ENCODE measurements at regions not wholly inside any gene's neighbourhood (a gene's known extent, or its start where the extent isn't known, plus 50 kb on each side); places are given as distances from the start of the nearest gene placed in this dataset.

GRCh38 chr5:33114361-33114760 is 326.4 kb upstream of the TARS1 start:
- H3K36me3 ChIP-seq, result no peaks in the 10 kb centered on the region
- H3K27ac ChIP-seq, result no peak overlapping the region
- H3K27me3 ChIP-seq (replicated peaks; ENCODE audit: insufficient read depth), result no peaks in the 10 kb centered on the region
- WGBS, result 96% methylated on average over 3 of the region's 3 CpGs
- DNase-seq (ENCODE audit: low spot score), result no peak
- H3K9me3 ChIP-seq, result no peaks in the 10 kb centered on the region
- no peak overlapping the region for H3K4me3 ChIP-seq
- intact Hi-C loops (cut with DNase I), result no loop called here
- no peaks in the 10 kb centered on the region for H3K4me1 ChIP-seq (replicated peaks)
- TF ChIP-seq POLR2A (IDR thresholded peaks at IDR 0.05) (no peak), POLR2AphosphoS5 (IDR thresholded peaks at IDR 0.05) (no peak)
- TF ChIP-seq, protein P1, sequence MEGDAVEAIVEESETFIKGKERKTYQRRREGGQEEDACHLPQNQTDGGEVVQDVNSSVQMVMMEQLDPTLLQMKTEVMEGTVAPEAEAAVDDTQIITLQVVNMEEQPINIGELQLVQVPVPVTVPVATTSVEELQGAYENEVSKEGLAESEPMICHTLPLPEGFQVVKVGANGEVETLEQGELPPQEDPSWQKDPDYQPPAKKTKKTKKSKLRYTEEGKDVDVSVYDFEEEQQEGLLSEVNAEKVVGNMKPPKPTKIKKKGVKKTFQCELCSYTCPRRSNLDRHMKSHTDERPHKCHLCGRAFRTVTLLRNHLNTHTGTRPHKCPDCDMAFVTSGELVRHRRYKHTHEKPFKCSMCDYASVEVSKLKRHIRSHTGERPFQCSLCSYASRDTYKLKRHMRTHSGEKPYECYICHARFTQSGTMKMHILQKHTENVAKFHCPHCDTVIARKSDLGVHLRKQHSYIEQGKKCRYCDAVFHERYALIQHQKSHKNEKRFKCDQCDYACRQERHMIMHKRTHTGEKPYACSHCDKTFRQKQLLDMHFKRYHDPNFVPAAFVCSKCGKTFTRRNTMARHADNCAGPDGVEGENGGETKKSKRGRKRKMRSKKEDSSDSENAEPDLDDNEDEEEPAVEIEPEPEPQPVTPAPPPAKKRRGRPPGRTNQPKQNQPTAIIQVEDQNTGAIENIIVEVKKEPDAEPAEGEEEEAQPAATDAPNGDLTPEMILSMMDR (IDR thresholded peaks at IDR 0.05), result no peak

DNA sequence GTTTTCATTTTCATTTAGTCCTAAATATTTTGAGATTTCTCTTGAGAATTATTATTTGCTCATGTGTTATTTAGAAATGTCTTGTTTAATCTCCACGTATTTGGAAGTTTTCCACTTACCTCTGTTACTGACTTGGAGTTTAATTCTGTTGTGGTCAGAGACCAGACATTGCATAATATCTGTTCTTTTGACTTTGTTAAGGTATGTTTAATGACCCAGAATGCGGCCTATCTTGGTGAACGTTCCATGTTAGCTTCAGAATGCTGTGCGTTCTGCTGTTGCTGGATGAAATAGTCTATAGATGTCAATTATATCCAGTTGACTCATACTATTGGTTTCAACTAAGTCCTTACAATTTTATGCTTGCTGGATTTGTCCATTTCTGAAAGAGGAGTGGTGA is 325.3 kb upstream of the TARS1 start:
- DNase-seq (ENCODE audit: low spot score), result no peak
- H3K4me3 ChIP-seq, result no peak overlapping the region
- no peaks in the 10 kb centered on the region for H3K4me1 ChIP-seq (replicated peaks)
- no peaks in the 10 kb centered on the region for H3K36me3 ChIP-seq
- no peaks in the 10 kb centered on the region for H3K9me3 ChIP-seq
- no peak overlapping the region for H3K27ac ChIP-seq
- 89% methylated on average over 4 of the region's 4 CpGs for WGBS
- TF ChIP-seq, protein P1 (IDR thresholded peaks at IDR 0.05), result no peak
- TF ChIP-seq POLR2A (IDR thresholded peaks at IDR 0.05) (no peak), POLR2AphosphoS5 (IDR thresholded peaks at IDR 0.05) (no peak)
- no peaks in the 10 kb centered on the region for H3K27me3 ChIP-seq (replicated peaks; ENCODE audit: insufficient read depth)
- intact Hi-C loops (cut with DNase I), result no loop called here

- Histone ChIP-seq H3K4me3 (no peak overlapping the region), H3K36me3 (no peaks in the 10 kb centered on the region), H3K27ac (no peak overlapping the region), H3K27me3 (replicated peaks; ENCODE audit: insufficient read depth) (no peaks in the 10 kb centered on the region), H3K4me1 (replicated peaks) (no peaks in the 10 kb centered on the region), H3K9me3 (no peaks in the 10 kb centered on the region)
- DNase-seq (ENCODE audit: low spot score), result no peak
- TF ChIP-seq POLR2A (IDR thresholded peaks at IDR 0.05), result no peak
- no peak for TF ChIP-seq POLR2AphosphoS5 (IDR thresholded peaks at IDR 0.05)
- TF ChIP-seq, protein P1 (IDR thresholded peaks at IDR 0.05), result no peak
- intact Hi-C loops (cut with DNase I), result no loop called here
- 75% methylated on average over 1 of the region's 1 CpG for WGBS
Measured at GRCh38 chr5:33118761-33119415, 321.9 kb upstream of the TARS1 start.

DNA sequence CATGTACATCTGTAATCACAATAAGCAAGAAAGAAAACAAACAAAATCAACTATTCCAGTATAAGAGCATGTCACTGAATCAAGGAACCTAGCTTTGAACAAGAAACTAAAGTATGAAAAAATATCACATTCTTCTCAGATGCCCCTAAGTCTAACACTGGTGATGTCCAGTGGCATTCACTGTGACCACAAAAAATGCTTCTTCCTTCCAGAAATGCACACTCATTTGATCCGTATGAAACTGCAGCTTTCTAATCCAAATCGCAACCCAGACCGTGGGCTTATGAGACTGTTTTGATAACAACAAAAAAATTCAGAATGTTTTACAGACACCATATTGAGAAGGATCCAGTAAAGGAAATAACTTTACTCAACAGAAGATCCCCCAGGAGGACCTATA is 320.1 kb upstream of the TARS1 start:
- Histone ChIP-seq H3K27ac (no peak overlapping the region), H3K4me1 (replicated peaks) (no peaks in the 10 kb centered on the region), H3K27me3 (replicated peaks; ENCODE audit: insufficient read depth) (no peaks in the 10 kb centered on the region), H3K4me3 (no peak overlapping the region), H3K36me3 (no peaks in the 10 kb centered on the region), H3K9me3 (no peaks in the 10 kb centered on the region)
- no peak for DNase-seq (ENCODE audit: low spot score)
- 87% methylated on average over 3 of the region's 3 CpGs for WGBS
- intact Hi-C loops (cut with DNase I), result no loop called here
- TF ChIP-seq POLR2AphosphoS5 (IDR thresholded peaks at IDR 0.05) (no peak), POLR2A (IDR thresholded peaks at IDR 0.05) (no peak)
- TF ChIP-seq, protein P1 (IDR thresholded peaks at IDR 0.05), result no peak

DNA sequence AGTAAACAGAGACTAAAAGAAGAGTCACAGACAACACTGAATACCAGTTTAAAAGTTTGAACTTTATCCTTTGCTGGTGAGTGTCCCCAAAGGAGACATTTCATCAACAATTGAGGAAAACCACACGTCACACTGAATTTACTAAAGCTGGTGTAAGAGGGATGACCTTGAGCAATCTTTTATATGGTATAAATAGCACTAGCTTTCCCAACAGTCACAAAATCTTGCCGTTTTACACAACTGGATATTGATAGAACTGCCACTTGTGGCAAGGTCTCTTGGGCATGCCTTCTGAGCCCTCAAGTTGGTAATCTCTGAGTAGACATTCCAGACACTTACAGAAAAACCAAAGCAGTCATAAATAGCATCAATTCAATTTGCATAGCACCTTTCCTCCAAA is 311.5 kb upstream of the TARS1 start:
- H3K27me3 ChIP-seq (replicated peaks; ENCODE audit: insufficient read depth), result no peaks in the 10 kb centered on the region
- no peaks in the 10 kb centered on the region for H3K4me1 ChIP-seq (replicated peaks)
- no peak for DNase-seq (ENCODE audit: low spot score)
- H3K9me3 ChIP-seq, result no peaks in the 10 kb centered on the region
- intact Hi-C loops (cut with DNase I), result no loop called here
- 73% methylated on average over 2 of the region's 2 CpGs for WGBS
- no peak for TF ChIP-seq POLR2A (IDR thresholded peaks at IDR 0.05)
- TF ChIP-seq POLR2AphosphoS5 (IDR thresholded peaks at IDR 0.05), result no peak
- TF ChIP-seq, protein P1 (IDR thresholded peaks at IDR 0.05), result no peak
- H3K4me3 ChIP-seq, result no peak overlapping the region
- H3K36me3 ChIP-seq, result no peaks in the 10 kb centered on the region
- H3K27ac ChIP-seq, result no peak overlapping the region
